Right atrium auricular region (tissue), 2 donors: ENCODE measurements at regions not wholly inside any gene's neighbourhood (a gene's known extent, or its start where the extent isn't known, plus 50 kb on each side); places are given as distances from the start of the nearest gene placed in this dataset.
"Not testable (repeated sequence)": the region's sequence is repeated elsewhere in the genome, so short reads cannot be mapped to it uniquely, and the experiment has no call there.

Experiments
- DNase-seq: peaks from one replicate; pipeline ENCODE4 v3.0.0-alpha.2; 2019; ENCODE audit warnings: low spot score
- H3K27ac ChIP-seq, 2 donors: fragments of 200-600 bp; sonication (generic); 1 replicate in 1 of 2; 2 replicates in 1 of 2; pipeline ENCODE4 v1.5.1; 2016 to 2019
- H3K27me3 ChIP-seq, 2 donors: fragments of 200-600 bp; sonication (generic); one replicate each; pipeline versions ENCODE4 v1.5.1 to v1.6.0; 2017 to 2019
- H3K36me3 ChIP-seq: fragments of 200-600 bp; sonication (generic); one replicate; pipeline ENCODE4 v1.5.1; 2016
- H3K4me1 ChIP-seq, 2 donors: fragments of 200-600 bp; sonication (generic); one replicate each; pipeline versions ENCODE4 v1.5.1 to v1.6.0; 2017 to 2019
- H3K4me3 ChIP-seq, 2 donors: fragments of 200-600 bp; sonication (generic); 1 replicate in 1 of 2; 2 replicates in 1 of 2; pipeline ENCODE4 v1.5.1; 2017 to 2019; ENCODE audit warnings: mild to moderate bottlenecking in 1 of 2, moderate library complexity in 1 of 2
- H3K9me3 ChIP-seq, 2 donors: fragments of 200-600 bp; sonication (generic); one replicate each; pipeline ENCODE4 v1.5.1; 2019
- CTCF ChIP-seq, 2 donors: fragments of 200-600 bp; sonication (generic); IDR thresholded peaks; one replicate each; pipeline ENCODE4 v1.5.1; 2019; ENCODE audit warnings: antibody characterized with exemption in 2 of 2

- Histone ChIP-seq H3K27ac (no peak overlapping the region), H3K4me3 (no peak overlapping the region), H3K4me1 (no peaks in the 10 kb centered on the region), H3K9me3 (no peaks in the 10 kb centered on the region), H3K27me3 (no peaks in the 10 kb centered on the region), H3K36me3 (no peaks in the 10 kb centered on the region)
- no peak for TF ChIP-seq CTCF (IDR thresholded peaks at IDR 0.05)
- no peak for DNase-seq
Measured at GRCh38 chrX:84748965-84749656, 246.9 kb upstream of the HDX start.

- peak overlapping the region in 1 of 2 donors; percentile 40 for H3K27ac ChIP-seq
- peaks cover 0 to 5% of the 10 kb centered on the region in 2 donors for H3K4me1 ChIP-seq
- TF ChIP-seq CTCF (IDR thresholded peaks at IDR 0.05): no peak
- DNase-seq: no peak
- H3K36me3 ChIP-seq: no peaks in the 10 kb centered on the region
- H3K4me3 ChIP-seq: no peak overlapping the region
- no peaks in the 10 kb centered on the region for H3K9me3 ChIP-seq
- H3K27me3 ChIP-seq: no peaks in the 10 kb centered on the region
Measured at GRCh38 chrX:84760560-84760959, 243.1 kb upstream of the APOOL start.

DNA sequence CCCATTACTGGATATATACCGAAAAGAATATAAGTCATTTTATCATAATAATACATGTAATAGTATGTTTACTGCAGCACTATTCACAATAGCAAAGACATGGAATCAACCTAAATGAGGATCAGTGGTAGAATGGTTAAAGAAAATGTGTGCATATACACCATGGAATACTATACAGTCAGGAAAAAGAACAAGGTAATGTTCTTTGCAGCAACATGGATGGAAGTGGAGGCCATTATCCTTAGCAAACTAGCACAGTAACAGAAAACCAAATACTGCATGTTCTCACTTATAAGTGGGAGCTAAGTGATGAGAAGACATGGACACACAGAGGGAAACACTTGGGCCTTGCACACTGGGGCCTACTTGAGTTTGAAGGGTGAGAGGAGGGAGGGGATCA lies 207.4 kb upstream of the APOOL start:
- no peaks in the 10 kb centered on the region for H3K4me1 ChIP-seq
- H3K9me3 ChIP-seq: peaks cover 0 to 21% of the 10 kb centered on the region in 2 donors
- H3K27me3 ChIP-seq: no peaks in the 10 kb centered on the region
- H3K36me3 ChIP-seq: no peaks in the 10 kb centered on the region
- no peak overlapping the region for H3K27ac ChIP-seq
- TF ChIP-seq CTCF (IDR thresholded peaks at IDR 0.05): no peak
- H3K4me3 ChIP-seq: no peak overlapping the region
- DNase-seq: no peak

DNA sequence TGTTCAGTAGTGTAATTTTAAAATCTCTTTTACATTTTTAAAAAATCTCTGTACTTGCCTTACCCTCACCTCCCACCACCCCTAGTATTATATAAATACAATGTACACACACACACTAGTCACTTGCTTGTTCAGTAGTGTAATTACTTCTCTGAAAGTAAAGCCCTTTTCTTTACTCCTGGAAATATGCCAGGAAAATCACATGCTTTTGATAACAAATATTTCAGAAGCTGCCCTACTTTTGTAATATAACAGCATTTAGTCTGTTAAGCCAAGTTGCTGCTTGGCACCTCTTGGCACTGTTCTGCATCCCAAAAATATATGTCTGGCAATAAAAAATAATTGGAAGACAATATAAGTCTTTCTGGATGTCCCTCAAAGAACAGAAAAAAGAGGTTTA lies 172.8 kb upstream of the APOOL start:
- Histone ChIP-seq H3K9me3 (peaks cover 0 to 10% of the 10 kb centered on the region in 2 donors), H3K4me1 (no peaks in the 10 kb centered on the region), H3K27me3 (no peaks in the 10 kb centered on the region), H3K36me3 (no peaks in the 10 kb centered on the region), H3K27ac (no peak overlapping the region), H3K4me3 (no peak overlapping the region)
- TF ChIP-seq CTCF (IDR thresholded peaks at IDR 0.05): no peak
- DNase-seq: no peak

DNA sequence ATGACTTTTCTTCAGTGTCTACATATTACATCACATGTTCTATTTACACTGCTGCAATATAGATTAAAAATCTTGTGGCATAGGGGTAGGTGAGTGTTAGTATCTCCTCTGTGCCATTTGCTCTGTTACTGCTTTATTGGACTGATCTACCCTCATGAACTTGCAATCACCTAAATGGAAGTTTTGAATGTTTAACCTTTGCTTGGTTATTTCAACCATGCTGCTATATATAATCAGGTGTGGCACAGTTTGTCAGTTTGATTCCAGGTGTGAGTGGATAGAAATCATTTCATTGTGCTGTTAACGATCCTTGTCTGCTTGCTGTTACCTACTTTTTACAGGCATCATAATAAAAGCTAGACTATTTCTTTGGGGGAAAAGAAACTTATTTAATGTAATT lies 157.1 kb upstream of the APOOL start:
- H3K9me3 ChIP-seq: peaks cover 0 to 27% of the 10 kb centered on the region in 2 donors
- H3K4me3 ChIP-seq, H3K27ac ChIP-seq, H3K27me3 ChIP-seq, DNase-seq, H3K4me1 ChIP-seq, H3K36me3 ChIP-seq: not testable (repeated sequence)

- not testable (repeated sequence) for H3K4me3 ChIP-seq, H3K36me3 ChIP-seq, H3K27ac ChIP-seq, DNase-seq, H3K27me3 ChIP-seq, H3K4me1 ChIP-seq
- peaks cover 0 to 35% of the 10 kb centered on the region in 2 donors for H3K9me3 ChIP-seq
Measured at GRCh38 chrX:84851183-84851582, 152.5 kb upstream of the APOOL start.

DNA sequence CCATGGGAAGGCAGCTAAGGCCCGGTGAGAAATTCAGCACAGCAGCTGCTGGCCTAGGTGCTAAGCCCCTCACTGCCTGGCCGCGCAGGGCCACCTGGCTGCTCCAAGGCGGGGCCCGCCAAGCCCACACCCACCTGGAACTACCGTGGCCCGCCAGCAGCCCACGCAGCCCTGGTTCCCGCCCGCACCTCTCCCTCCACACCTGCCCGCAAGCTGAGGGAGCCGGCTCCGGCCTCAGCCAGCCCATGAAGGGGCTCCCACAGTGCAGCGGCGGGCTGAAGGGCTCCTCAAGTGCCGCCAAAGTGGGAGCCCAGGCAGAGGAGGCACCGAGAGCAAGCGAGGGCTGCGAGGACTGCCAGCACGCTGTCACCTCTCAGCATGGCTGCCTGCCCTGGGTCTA lies 146.9 kb upstream of the APOOL start:
- not testable (repeated sequence) for H3K27me3 ChIP-seq, DNase-seq, H3K4me3 ChIP-seq, H3K27ac ChIP-seq, H3K4me1 ChIP-seq, H3K9me3 ChIP-seq, H3K36me3 ChIP-seq

GRCh38 chrX:84858771-84859170 lies 144.9 kb upstream of the APOOL start:
- not testable (repeated sequence) for H3K4me1 ChIP-seq, H3K27me3 ChIP-seq, H3K36me3 ChIP-seq, H3K4me3 ChIP-seq, H3K27ac ChIP-seq, H3K9me3 ChIP-seq, DNase-seq
